ENCODE measurements at regions not wholly inside any gene's neighbourhood (a gene's known extent, or its start where the extent isn't known, plus 50 kb on each side); places are given as distances from the start of the nearest gene placed in this dataset.

GRCh38 chr11:11122749-11123148, 230.3 kb downstream of the CSNK2A3 start:
- TF ChIP-seq EZH2phosphoT487 (IDR thresholded peaks at IDR 0.05; ENCODE audit: insufficient read depth, low read depth) (no peak), EZH2 (IDR thresholded peaks at IDR 0.05; ENCODE audit: insufficient read depth, poor library complexity, severe bottlenecking) (no peak)

Measured in GM23248 (cell line).